ENCODE measurements at regions not wholly inside any gene's neighbourhood (a gene's known extent, or its start where the extent isn't known, plus 50 kb on each side); places are given as distances from the start of the nearest gene placed in this dataset.

DNA sequence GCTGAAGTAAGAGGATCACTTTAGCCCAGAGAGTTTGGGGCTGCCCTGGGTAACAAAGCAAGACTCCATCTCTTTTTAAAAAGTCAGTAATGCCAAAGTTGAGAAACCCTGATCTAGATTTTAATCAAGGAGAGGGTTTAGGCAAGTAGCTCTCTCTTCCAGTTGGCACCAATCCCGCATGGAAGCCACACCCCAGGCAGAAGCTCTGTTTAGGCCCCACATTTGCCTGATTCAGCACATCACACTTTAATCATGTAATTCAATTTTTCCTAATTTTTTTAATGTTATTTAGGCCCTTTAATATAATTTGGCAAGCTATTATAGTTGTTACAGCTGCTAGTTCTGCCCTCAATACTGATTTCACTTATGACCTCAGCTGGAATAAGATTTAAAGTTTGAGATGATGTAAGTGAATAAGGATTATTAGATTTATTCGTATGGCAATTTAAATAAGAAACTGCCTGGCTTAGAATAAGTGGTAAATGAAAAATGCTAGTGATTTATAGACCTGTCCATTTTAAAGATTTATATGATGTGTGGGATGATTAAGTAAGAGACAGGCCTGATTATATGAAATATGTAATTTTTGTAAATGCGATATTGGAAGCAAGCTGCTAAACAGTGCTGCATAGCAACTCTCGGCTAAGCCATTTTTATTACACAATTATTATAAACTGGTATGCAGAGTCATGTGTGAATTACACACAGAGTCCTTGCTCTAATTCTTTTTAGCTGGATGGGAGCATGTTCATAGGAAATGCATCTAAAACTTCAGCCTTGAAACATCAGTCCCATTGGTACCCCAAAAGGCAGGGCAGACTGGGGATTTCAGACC is 80.2 kb upstream of the NFE2L3 start:
- DNase-seq: no peak

- no peak for DNase-seq
Measured at GRCh38 chr7:26073041-26073440, 79.0 kb upstream of the NFE2L3 start.

DNA sequence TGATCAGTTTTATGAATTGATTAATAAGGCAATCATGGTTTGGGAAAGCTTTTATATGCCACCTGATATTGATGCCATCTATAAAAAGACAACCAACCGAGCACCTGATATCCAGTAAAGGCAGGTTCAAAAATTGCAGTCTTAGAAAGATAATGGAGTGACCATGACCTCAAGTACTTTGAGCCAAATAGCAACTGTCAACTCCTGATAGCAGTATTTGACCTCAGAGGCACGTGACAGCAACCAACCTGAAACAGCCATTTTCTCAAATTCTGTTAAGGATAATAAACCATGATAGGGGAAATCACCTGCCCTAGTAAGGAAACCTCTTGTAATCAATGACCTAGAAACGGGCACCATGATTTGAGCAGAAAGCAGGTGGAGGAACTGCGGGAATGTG is 77.1 kb upstream of the NFE2L3 start:
- no peak for DNase-seq

DNA sequence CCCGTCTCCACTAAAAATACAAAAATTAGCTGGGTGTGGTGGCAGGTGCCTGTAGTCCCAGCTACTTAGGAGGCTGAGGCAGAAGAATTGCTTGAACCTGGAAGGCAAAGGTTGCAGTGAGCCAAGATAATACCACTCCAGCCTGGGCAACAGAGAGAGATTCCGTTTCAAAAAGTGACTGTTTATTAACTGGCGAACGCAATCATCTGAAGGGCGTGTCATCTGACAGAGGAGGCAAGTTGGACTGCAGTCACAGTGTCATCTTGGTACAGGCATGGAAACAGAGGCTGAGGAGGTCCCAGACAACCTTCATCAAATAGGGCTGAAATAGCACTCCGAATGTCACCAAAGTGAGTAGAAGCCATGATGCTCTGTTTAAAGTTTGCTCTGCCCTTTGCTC is 75.3 kb upstream of the NFE2L3 start:
- DNase-seq: no peak

GRCh38 chr7:26078437-26079336 is 73.3 kb upstream of the NFE2L3 start:
- DNase-seq: peak; percentile 81

DNA sequence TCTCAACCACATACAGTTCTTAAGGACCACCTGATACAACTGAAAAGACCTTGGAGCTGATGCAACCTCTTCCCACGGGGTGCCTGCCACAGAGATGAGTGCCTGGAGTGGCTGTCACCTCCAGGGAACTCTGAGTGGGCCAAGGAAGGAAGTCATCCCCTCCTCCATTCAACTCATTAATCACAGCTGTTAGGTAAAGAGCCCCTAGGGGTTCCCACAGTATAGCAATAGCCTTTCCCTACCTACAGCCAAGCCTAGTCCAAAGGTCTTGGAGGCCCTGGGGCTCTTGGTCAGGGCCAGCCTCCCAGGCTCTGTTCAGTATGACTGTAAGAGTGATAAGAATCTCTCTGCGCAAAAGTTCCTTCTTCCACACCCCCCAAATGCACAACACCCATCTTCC is 70.4 kb upstream of the NFE2L3 start:
- no peak for DNase-seq

DNA sequence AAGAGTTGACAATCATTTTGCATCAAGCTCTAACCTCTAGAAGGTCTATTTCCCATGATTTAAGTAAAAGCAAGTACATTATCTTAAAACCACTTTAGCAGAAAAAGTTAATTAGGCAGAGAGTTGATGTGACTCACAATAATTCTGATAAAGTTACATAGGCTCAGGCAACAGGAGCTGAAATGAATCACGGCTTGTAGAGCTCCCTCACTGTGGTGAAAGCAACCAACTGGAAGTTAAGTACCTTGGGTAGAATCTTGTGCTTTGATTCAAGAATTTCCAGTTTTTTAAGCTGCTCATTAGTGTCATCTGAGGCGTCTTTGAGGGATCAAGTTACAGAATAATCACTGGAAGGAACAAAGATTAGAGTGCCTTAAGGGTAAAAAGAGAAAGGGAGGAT is 68.9 kb upstream of the NFE2L3 start:
- DNase-seq: no peak

GRCh38 chr7:26084418-26084817 is 67.6 kb upstream of the NFE2L3 start:
- DNase-seq: no peak

DNA sequence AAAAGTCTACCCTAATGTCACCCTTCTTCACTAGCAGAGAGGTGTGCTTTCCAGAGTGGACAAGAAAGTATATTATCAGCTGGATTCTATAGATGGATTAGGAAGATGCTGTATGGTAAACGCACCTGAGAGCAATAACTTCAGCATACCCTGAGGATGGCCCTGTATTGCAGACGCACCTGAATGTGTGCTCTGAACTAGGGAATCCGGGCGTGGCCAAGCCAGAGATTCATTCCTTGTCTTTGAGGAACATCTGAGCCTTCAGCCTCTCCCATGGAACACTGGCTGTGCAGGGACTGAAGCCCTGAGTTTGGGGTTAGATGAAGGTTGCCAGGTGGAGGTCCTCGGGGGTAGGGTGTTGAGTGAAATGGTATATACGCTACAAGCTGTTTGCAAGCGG is 66.2 kb upstream of the NFE2L3 start:
- no peak for DNase-seq

GRCh38 chr7:26087321-26088091 is 64.5 kb upstream of the NFE2L3 start:
- no peak for DNase-seq

DNA sequence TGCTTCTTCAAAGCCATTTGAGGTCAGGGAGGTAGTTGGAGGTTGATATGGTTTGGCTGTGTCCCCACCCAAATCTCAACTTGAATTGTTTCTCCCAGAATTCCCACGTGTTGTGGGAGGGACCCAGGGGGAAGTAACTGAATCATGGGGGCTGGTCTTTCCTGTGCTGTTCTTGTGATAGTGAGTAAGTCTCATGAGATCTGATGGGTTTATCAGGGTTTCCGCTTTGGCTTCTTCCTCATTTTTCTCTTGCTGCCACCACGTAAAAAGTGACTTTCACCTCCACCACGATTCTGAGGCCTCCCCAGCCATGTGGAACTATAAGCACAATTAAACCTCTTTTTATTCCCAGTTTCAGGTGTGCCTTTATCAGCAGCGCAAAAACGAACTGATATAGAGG is 62.5 kb upstream of the NFE2L3 start:
- peak in 1 of 2 donors; percentile 29 for DNase-seq

GRCh38 chr7:26090927-26091519 is 61.0 kb upstream of the NFE2L3 start:
- DNase-seq: peak; percentile 13 to 59

- peak in 1 of 2 donors; percentile 12 for DNase-seq
Measured at GRCh38 chr7:26091933-26092332, 60.1 kb upstream of the NFE2L3 start.

- no peak for DNase-seq
Measured at GRCh38 chr7:26093023-26093422, 59.0 kb upstream of the NFE2L3 start.

- DNase-seq: no peak
Measured at GRCh38 chr7:26096136-26096535, 55.9 kb upstream of the NFE2L3 start.

DNA sequence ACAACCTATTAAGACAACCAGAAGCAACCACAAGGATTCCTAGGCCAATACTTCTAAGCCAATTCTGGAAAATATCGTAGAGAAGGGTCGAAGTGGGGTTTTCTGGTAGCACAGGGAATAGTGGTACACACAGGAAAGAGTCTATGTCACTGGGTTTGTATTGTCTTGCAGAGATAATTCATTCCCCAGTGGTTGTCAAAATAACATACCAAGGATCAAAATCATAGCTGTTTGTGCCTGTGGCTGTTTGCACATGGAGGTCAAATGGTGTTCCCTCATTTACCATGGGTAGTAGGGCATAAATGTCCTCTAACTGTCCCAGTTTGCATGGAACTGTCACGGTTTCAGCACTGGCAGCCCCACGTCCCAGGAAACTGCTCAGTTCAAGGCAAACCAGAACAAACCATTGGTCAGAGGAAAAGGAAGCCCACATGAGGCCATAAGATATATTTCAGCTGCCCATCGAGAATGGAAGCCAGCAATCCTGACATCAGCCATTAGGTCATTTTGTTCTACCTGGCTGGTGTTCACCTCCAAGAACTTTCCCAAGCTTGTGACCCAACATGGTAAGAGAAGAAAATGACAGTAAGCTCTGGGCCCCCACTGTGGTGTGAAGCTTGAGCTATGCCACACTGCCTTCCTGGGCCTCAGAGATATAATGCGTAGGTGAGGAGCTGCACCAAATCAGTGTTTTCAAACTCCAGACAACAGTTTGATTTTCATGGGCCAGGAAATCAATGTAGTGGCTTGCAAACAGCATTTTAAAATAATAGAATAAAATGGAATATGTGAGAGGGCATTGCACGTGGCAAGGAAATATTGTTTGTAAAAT is 53.9 kb upstream of the NFE2L3 start:
- no peak for DNase-seq

- no peak for DNase-seq
Measured at GRCh38 chr7:26099236-26099635, 52.8 kb upstream of the NFE2L3 start.

- DNase-seq: no peak
Measured at GRCh38 chr7:26100406-26101339, 51.3 kb upstream of the NFE2L3 start.

- DNase-seq: no peak
Measured at GRCh38 chr7:26101361-26102151, 50.4 kb upstream of the NFE2L3 start.

GRCh38 chr7:26102176-26102575 is 49.8 kb upstream of the NFE2L3 start:
- no peak for DNase-seq
